BE2C (cell line): ENCODE measurements at regions not wholly inside any gene's neighbourhood (a gene's known extent, or its start where the extent isn't known, plus 50 kb on each side); places are given as distances from the start of the nearest gene placed in this dataset.

Experiments
- DNase-seq: peaks from one replicate; pipeline ENCODE4 v3.0.0-alpha.2; 2020
- H3K27me3 ChIP-seq: fragments of 250-450 bp; sonication (Bioruptor Pico); 2 replicates; pipeline ENCODE4 v1.5.1; 2020; ENCODE audit warnings: mild to moderate bottlenecking
- H3K36me3 ChIP-seq: fragments of 250-450 bp; sonication (Bioruptor Pico); 2 replicates; pipeline ENCODE4 v1.5.1; 2020; ENCODE audit warnings: mild to moderate bottlenecking
- H3K4me1 ChIP-seq: fragments of 250-450 bp; sonication (Bioruptor Pico); 2 replicates; pipeline ENCODE4 v1.5.1; 2020
- H3K4me3 ChIP-seq: 2 replicates; pipeline ENCODE4 v1.5.1; 2011; ENCODE audit warnings: low read depth, low read length
- H3K9me3 ChIP-seq: fragments of 250-450 bp; sonication (Bioruptor Pico); 2 replicates; pipeline ENCODE4 v1.5.1; 2020
- TF ChIP-seq, protein P1 (sequence below): IDR thresholded peaks from 2 replicates; pipeline ENCODE4 v1.5.1; 2012; ENCODE audit warnings: mild to moderate bottlenecking, low read depth, low read length

DNA sequence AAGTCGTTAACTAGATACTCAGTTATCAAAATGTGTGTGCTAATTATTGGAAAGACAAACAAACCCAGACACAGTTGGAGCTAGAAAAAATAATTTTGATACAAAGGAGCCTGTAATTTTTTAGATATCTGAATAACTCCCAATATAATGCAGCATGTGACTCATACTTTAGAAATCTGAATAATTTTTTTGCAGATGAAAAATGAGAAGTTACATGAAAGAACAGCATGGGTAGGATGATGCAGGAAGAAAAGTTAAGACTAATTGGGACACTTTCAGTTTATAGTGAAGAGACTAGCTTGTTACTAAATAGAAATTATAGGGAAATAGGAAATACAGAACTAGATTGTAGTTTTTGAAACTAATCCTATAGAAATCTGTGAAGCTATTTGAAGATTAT lies 945.8 kb downstream of the CBLN2 start:
- no peak for DNase-seq
- H3K4me1 ChIP-seq = no peaks in the 10 kb centered on the region
- TF ChIP-seq, protein P1, sequence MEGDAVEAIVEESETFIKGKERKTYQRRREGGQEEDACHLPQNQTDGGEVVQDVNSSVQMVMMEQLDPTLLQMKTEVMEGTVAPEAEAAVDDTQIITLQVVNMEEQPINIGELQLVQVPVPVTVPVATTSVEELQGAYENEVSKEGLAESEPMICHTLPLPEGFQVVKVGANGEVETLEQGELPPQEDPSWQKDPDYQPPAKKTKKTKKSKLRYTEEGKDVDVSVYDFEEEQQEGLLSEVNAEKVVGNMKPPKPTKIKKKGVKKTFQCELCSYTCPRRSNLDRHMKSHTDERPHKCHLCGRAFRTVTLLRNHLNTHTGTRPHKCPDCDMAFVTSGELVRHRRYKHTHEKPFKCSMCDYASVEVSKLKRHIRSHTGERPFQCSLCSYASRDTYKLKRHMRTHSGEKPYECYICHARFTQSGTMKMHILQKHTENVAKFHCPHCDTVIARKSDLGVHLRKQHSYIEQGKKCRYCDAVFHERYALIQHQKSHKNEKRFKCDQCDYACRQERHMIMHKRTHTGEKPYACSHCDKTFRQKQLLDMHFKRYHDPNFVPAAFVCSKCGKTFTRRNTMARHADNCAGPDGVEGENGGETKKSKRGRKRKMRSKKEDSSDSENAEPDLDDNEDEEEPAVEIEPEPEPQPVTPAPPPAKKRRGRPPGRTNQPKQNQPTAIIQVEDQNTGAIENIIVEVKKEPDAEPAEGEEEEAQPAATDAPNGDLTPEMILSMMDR = no peak
- no peak overlapping the region for H3K4me3 ChIP-seq
- no peaks in the 10 kb centered on the region for H3K27me3 ChIP-seq
- no peaks in the 10 kb centered on the region for H3K36me3 ChIP-seq
- no peaks in the 10 kb centered on the region for H3K9me3 ChIP-seq

DNA sequence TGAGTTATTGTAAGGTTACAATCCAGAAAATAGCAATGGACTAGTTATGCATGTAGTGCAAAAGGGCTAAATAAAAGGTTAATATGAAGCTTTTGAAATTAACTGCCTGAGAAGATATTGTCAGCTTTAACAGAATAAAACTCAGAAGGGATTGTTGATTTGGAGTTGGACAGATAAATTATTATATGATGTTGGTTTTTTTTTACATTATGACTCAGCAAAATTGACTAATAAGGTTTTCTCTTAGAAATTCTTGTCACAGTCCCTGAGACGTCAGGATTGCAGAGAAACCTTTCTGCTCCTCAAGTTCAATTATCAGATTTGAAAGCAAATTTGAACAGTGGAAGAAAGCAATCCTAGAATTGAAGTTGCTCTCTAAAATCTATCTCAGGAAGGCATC lies 946.9 kb downstream of the CBLN2 start:
- DNase-seq = no peak
- Histone ChIP-seq H3K9me3 (no peaks in the 10 kb centered on the region), H3K4me1 (no peaks in the 10 kb centered on the region), H3K4me3 (no peak overlapping the region), H3K36me3 (no peaks in the 10 kb centered on the region), H3K27me3 (no peaks in the 10 kb centered on the region)
- TF ChIP-seq, protein P1 = no peak

DNA sequence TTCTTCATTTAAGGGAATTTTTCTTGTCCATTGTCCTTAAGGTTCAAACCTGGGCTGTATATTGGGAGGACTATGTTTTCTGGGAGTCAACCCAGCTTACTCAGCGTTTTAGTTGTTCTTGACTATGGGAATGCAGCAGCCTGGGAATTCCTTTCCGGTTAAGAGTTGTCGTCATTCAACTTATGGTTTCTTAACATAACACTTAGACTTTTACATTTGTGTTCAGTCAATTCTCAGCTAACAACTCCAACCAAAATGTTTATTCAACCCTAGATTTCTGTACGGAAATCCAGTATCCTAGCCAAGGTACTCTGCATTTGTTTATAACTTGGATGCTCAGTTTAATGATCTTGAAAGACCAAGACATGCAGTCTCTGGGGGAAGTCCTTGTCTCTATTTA lies 960.9 kb downstream of the CBLN2 start:
- no peaks in the 10 kb centered on the region for H3K9me3 ChIP-seq
- no peaks in the 10 kb centered on the region for H3K36me3 ChIP-seq
- no peaks in the 10 kb centered on the region for H3K27me3 ChIP-seq
- H3K4me3 ChIP-seq = no peak overlapping the region
- TF ChIP-seq, protein P1 = no peak
- H3K4me1 ChIP-seq = no peaks in the 10 kb centered on the region
- DNase-seq = no peak

DNA sequence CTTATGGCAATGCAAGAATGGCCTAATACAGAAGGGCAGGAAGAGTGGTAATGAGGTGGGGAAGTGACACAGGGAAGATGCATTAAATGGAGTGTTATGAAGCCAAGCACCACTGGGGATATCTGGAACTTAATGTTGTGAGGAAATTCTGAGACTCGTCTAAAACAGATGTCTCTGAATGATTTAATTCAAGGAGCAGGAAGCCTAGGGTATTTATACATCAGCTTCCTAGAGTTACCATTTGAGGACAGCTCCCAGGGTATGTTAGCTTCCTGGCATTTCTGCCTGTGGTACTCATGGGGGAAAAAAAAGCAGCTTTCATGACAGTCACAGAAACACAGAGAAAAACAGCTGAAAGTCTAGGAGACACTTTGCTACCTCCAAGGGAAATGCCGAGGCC lies 989.5 kb downstream of the CBLN2 start:
- H3K9me3 ChIP-seq = no peaks in the 10 kb centered on the region
- no peaks in the 10 kb centered on the region for H3K36me3 ChIP-seq
- DNase-seq = no peak
- TF ChIP-seq, protein P1 = no peak
- no peaks in the 10 kb centered on the region for H3K4me1 ChIP-seq
- H3K27me3 ChIP-seq = no peaks in the 10 kb centered on the region
- no peak overlapping the region for H3K4me3 ChIP-seq

DNA sequence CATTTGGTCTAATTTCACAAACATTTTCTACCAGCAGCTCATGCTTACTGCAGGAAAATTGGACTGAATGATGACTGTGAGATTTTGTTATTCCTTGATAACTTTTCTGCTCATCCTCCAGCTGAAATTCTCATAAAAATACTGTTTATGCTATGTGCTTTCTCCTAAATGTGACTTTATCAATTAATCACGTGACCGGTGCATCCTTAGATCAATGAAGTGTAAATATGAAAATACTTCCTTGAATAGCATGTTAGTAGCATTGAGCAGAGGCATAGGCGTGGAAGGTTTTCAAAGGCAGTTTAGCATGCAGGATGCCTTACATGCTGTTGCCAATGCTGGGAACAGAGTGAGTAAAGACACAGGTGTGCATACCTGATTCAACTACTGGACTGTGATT lies 1002.5 kb downstream of the CBLN2 start:
- H3K4me1 ChIP-seq = no peaks in the 10 kb centered on the region
- no peaks in the 10 kb centered on the region for H3K27me3 ChIP-seq
- H3K36me3 ChIP-seq = no peaks in the 10 kb centered on the region
- DNase-seq = no peak
- no peaks in the 10 kb centered on the region for H3K9me3 ChIP-seq
- TF ChIP-seq, protein P1 = no peak
- H3K4me3 ChIP-seq = no peak overlapping the region

DNA sequence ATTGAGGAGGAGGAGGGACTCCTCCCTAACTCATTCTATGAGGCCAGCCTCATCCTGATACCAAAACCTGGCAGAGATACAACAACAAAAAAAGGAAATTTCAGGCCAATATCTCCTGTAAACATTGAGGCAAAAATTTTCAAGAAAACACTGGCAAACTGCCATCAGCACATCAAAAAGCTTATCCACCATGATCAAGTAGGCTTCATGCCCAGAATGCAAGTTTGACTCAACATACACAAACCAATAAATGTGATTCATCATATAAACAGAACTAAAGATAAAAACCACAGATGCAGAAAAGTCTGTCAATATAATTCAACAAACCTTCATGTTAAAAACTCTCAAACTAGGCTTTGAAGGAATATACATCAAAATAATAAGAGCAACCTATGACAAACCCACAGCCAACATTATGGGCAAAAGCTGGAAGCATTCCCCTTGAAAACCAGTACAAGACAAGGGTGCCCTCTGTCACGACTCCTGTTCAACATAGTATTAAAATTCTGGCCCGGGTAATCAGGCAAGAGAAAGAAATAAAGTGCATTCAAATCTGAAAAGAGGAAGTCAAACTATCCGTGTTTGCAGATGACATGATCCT lies 1014.3 kb downstream of the CBLN2 start:
- Histone ChIP-seq H3K27me3 (no peaks in the 10 kb centered on the region), H3K9me3 (no peaks in the 10 kb centered on the region), H3K4me3 (no peak overlapping the region), H3K36me3 (no peaks in the 10 kb centered on the region), H3K4me1 (no peaks in the 10 kb centered on the region)
- DNase-seq = no peak
- TF ChIP-seq, protein P1 = no peak
